HCT116 (cell line): ENCODE measurements at regions not wholly inside any gene's neighbourhood (a gene's known extent, or its start where the extent isn't known, plus 50 kb on each side); places are given as distances from the start of the nearest gene placed in this dataset.

Experiments used
- ATAC-seq: fragments of 200-7000 bp; cut with Tn5 transposase; 2 replicates; pipeline ENCODE4 v1.9.1; 2020; ENCODE audit warnings: mild to moderate bottlenecking, moderate library complexity
- BruUV-seq: library from RNA; stranded (reverse); fragments of 400-500 nt; replicated peaks from 2 replicates; lab custom pipeline; 2021; lab: Mats Ljungman, UMichigan
- CTCF ChIA-PET: fragments of 300-600 bp; sonication (Branson Sonifier 250); formaldehyde crosslinking; loops from one replicate; lab custom pipeline; 2021; ENCODE audit warnings: antibody characterized with exemption; lab: Charles Lee
- POLR2A ChIA-PET: fragments of 300-600, 350-600 bp; sonication (Branson Sonifier 250); formaldehyde crosslinking; loops from one replicate; lab custom pipeline; 2021; ENCODE audit warnings: antibody characterized with exemption; lab: Charles Lee
- RAD21 ChIA-PET, 2 experiments: fragments of 300-600 bp; sonication (Branson Sonifier 250); formaldehyde crosslinking; loops; one replicate each; lab custom pipeline; 2023; ENCODE audit warnings: low total read pairs in 2 of 2; ENCODE audit not compliant: uncharacterized antibody in 2 of 2, unreplicated experiment in 2 of 2, low non-redundant PET in 1 of 2; lab: Charles Lee
- DNase-seq: peaks from one replicate; pipeline ENCODE4 v3.0.0-alpha.2; 2010; ENCODE audit warnings: low read depth, low spot score
- H2AFZ ChIP-seq: fragments of 200-600 bp; shearing (Covaris generic), sonication (generic); 2 replicates; pipeline ENCODE4 v1.6.1; 2017; ENCODE audit warnings: low read depth, mixed run types, mixed read lengths, antibody characterized with exemption, low read length; ENCODE audit not compliant: poor library complexity, severe bottlenecking
- H3K27ac ChIP-seq: 2 replicates; pipeline ENCODE4 v1.5.1; 2012; ENCODE audit warnings: low read depth, low read length
- H3K27me3 ChIP-seq: fragments of 200-600 bp; sonication (generic); 2 replicates; pipeline ENCODE4 v1.6.1; 2016; ENCODE audit warnings: mixed run types, low read length, mixed read lengths; ENCODE audit not compliant: insufficient read depth
- H3K36me3 ChIP-seq, 2 experiments: fragments of 200-500 bp in 1 of 2; fragments of 200-600 bp in 1 of 2; sonication (Bioruptor generic) in 1 of 2; sonication (generic) in 1 of 2; 2 replicates each; pipeline versions ENCODE4 v1.5.1 to v1.6.1; 2014 to 2016; ENCODE audit warnings: low read length in 2 of 2, inconsistent platforms in 1 of 2, mixed read lengths in 1 of 2, mixed run types in 1 of 2; ENCODE audit not compliant: insufficient read depth in 2 of 2, control insufficient read depth in 1 of 2
- H3K4me1 ChIP-seq, 2 experiments: fragments of 200-600 bp in 1 of 2; sonication (generic) in 1 of 2; 2 replicates each; pipeline versions ENCODE4 v1.5.1 to v1.6.1; 2012 to 2017; ENCODE audit warnings: low read length in 2 of 2, inconsistent platforms in 1 of 2, mild to moderate bottlenecking in 1 of 2, mixed read lengths in 1 of 2, mixed run types in 1 of 2, moderate library complexity in 1 of 2; ENCODE audit not compliant: insufficient read depth in 2 of 2, control insufficient read depth in 1 of 2
- H3K4me2 ChIP-seq: fragments of 200-600 bp; sonication (generic); 2 replicates; pipeline ENCODE4 v1.6.1; 2017; ENCODE audit warnings: mixed run types, low read length, mixed read lengths
- H3K4me3 ChIP-seq, 2 experiments: fragments of 200-600 bp in 1 of 2; sonication (generic) in 1 of 2; replicated peaks in 1 of 2; 2 replicates each; pipeline ENCODE4 v1.5.1; 2011 to 2016; ENCODE audit warnings: low read length in 2 of 2, control low read depth in 1 of 2, low read depth in 1 of 2, mild to moderate bottlenecking in 1 of 2, mixed read lengths in 1 of 2, mixed run types in 1 of 2
- H3K79me2 ChIP-seq: fragments of 200-600 bp; sonication (generic); 2 replicates; pipeline ENCODE4 v1.6.1; 2017; ENCODE audit warnings: mild to moderate bottlenecking, mixed run types, low read length, moderate library complexity, mixed read lengths; ENCODE audit not compliant: insufficient read depth
- H3K9ac ChIP-seq: fragments of 200-600 bp; sonication (generic); 2 replicates; pipeline ENCODE4 v1.6.1; 2016; ENCODE audit warnings: low read length, mixed read lengths
- H3K9me2 ChIP-seq: fragments of 200-600 bp; sonication (generic), shearing (Covaris generic); 2 replicates; pipeline ENCODE4 v1.6.1; 2017; ENCODE audit warnings: mixed run types, mild to moderate bottlenecking, moderate library complexity; ENCODE audit not compliant: insufficient read depth
- H3K9me3 ChIP-seq, 2 experiments: fragments of 200-500 bp in 1 of 2; fragments of 200-600 bp in 1 of 2; sonication (Bioruptor generic) in 1 of 2; sonication (generic) in 1 of 2; 2 replicates each; pipeline ENCODE4 v1.6.1; 2014 to 2017; ENCODE audit warnings: low read length in 2 of 2, mixed read lengths in 2 of 2, inconsistent platforms in 1 of 2, low read depth in 1 of 2, mild to moderate bottlenecking in 1 of 2, mixed run types in 1 of 2, moderate library complexity in 1 of 2; ENCODE audit not compliant: control insufficient read depth in 1 of 2, insufficient read depth in 1 of 2
- H4K20me1 ChIP-seq: fragments of 200-600 bp; sonication (generic), shearing (Covaris generic); 2 replicates; pipeline ENCODE4 v1.6.1; 2017; ENCODE audit warnings: mixed run types, mild to moderate bottlenecking, moderate library complexity; ENCODE audit not compliant: insufficient read depth
- CBX3 ChIP-seq: IDR thresholded peaks from 2 replicates; pipeline ENCODE4 v1.6.1; 2012; ENCODE audit warnings: low read depth
- CEBPB ChIP-seq: IDR thresholded peaks from 2 replicates; pipeline ENCODE4 v1.6.1; 2012; ENCODE audit warnings: low read depth
- EGR1 ChIP-seq: IDR thresholded peaks from 2 replicates; pipeline ENCODE4 v1.6.1; 2012; ENCODE audit warnings: low read depth
- ELF1 ChIP-seq: IDR thresholded peaks from 2 replicates; pipeline ENCODE4 v1.6.1; 2012; ENCODE audit warnings: low read depth, borderline replicate concordance
- EZH2 ChIP-seq: fragments of 200-600 bp; sonication (generic); IDR thresholded peaks from 2 replicates; pipeline ENCODE4 v1.6.1; 2017; ENCODE audit warnings: antibody characterized with exemption, mixed run types
- POLR2A ChIP-seq: IDR thresholded peaks from 2 replicates; pipeline ENCODE4 v1.7.0; 2011; ENCODE audit warnings: borderline replicate concordance; ENCODE audit not compliant: insufficient read depth, insufficient read length; ENCODE audit errors: extremely low read depth
- RAD21 ChIP-seq: IDR thresholded peaks from 2 replicates; pipeline ENCODE4 v1.6.1; 2012; ENCODE audit warnings: low read depth, mild to moderate bottlenecking
- SP1 ChIP-seq: IDR thresholded peaks from 2 replicates; pipeline ENCODE4 v1.6.1; 2012; ENCODE audit warnings: low read depth
- SRF ChIP-seq: IDR thresholded peaks from 2 replicates; pipeline ENCODE4 v1.6.1; 2012; ENCODE audit warnings: low read depth
- TCF7L2 ChIP-seq: IDR thresholded peaks from 2 replicates; pipeline ENCODE4 v1.7.0; 2011; ENCODE audit warnings: borderline replicate concordance, inconsistent platforms; ENCODE audit not compliant: insufficient read depth, insufficient read length; ENCODE audit errors: extremely low read depth
- ZFX ChIP-seq: fragments of 450-650 bp; IDR thresholded peaks from 2 replicates; pipeline ENCODE4 v1.6.1; 2017
- ZNF274 ChIP-seq: fragments of 200-500 bp; sonication (Bioruptor generic); IDR thresholded peaks from 2 replicates; pipeline ENCODE4 v1.6.1; 2014; ENCODE audit warnings: mild to moderate bottlenecking, low read depth, low read length, inconsistent platforms
- intact Hi-C: fragments of 100-400 bp; cut with micrococcal nuclease; formaldehyde crosslinking; loops from 2 replicates; pipeline ENCODE4 v1.10.0; 2022
- TF ChIP-seq, protein P1 (sequence below): IDR thresholded peaks from 2 replicates; pipeline ENCODE4 v1.6.1; 2012; ENCODE audit warnings: low read depth
- TF ChIP-seq, protein P2 (sequence below): IDR thresholded peaks from 2 replicates; pipeline ENCODE4 v1.6.1; 2012

DNA sequence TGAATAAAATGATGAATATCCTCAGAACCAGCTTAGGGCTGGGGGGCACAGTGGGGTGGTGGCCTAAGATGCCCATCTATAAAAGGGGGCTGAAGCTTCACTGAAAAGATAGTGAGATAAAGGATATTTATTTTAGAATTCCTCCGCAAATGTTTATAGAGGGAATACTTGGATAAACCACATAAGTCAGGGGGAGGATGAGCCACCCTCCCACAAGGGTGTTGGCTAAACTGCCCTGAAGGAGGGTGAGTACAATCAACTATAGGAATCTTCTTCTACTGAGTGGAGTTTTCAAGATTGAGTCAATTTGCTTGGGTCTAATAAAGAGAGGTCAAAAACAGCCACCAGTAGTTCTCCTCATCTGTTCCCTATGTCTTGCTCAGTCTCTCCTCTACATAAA, 114.5 kb upstream of the TANK start:
- POLR2A ChIA-PET = no interaction called here
- Histone ChIP-seq H3K27ac (no peak overlapping the region), H3K36me3 (no peaks in the 10 kb centered on the region), H3K9me2 (no peaks in the 10 kb centered on the region), H2AFZ (no peak overlapping the region), H3K4me1 (no peaks in the 10 kb centered on the region), H3K9me3 (no peaks in the 10 kb centered on the region), H3K4me2 (no peak overlapping the region), H4K20me1 (no peaks in the 10 kb centered on the region), H3K9ac (no peak overlapping the region), H3K27me3 (no peaks in the 10 kb centered on the region), H3K4me3 (no peak overlapping the region), H3K79me2 (no peaks in the 10 kb centered on the region)
- BruUV-seq = no TSS peak
- no peak for DNase-seq
- RAD21 ChIA-PET = no interaction called here
- CTCF ChIA-PET = no interaction called here
- intact Hi-C loops = no loop called here
- ATAC-seq = no peak
- no peak for TF ChIP-seq EGR1
- no peak for TF ChIP-seq ELF1
- TF ChIP-seq EZH2 = no peak
- TF ChIP-seq ZNF274 = no peak
- no peak for TF ChIP-seq CBX3
- TF ChIP-seq SRF = no peak
- TF ChIP-seq POLR2A = no peak
- TF ChIP-seq, protein P1, sequence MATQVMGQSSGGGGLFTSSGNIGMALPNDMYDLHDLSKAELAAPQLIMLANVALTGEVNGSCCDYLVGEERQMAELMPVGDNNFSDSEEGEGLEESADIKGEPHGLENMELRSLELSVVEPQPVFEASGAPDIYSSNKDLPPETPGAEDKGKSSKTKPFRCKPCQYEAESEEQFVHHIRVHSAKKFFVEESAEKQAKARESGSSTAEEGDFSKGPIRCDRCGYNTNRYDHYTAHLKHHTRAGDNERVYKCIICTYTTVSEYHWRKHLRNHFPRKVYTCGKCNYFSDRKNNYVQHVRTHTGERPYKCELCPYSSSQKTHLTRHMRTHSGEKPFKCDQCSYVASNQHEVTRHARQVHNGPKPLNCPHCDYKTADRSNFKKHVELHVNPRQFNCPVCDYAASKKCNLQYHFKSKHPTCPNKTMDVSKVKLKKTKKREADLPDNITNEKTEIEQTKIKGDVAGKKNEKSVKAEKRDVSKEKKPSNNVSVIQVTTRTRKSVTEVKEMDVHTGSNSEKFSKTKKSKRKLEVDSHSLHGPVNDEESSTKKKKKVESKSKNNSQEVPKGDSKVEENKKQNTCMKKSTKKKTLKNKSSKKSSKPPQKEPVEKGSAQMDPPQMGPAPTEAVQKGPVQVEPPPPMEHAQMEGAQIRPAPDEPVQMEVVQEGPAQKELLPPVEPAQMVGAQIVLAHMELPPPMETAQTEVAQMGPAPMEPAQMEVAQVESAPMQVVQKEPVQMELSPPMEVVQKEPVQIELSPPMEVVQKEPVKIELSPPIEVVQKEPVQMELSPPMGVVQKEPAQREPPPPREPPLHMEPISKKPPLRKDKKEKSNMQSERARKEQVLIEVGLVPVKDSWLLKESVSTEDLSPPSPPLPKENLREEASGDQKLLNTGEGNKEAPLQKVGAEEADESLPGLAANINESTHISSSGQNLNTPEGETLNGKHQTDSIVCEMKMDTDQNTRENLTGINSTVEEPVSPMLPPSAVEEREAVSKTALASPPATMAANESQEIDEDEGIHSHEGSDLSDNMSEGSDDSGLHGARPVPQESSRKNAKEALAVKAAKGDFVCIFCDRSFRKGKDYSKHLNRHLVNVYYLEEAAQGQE = no peak
- TF ChIP-seq ZFX = no peak
- no peak for TF ChIP-seq TCF7L2
- no peak for TF ChIP-seq CEBPB
- TF ChIP-seq SP1 = no peak
- TF ChIP-seq RAD21 = no peak
- TF ChIP-seq, protein P2, sequence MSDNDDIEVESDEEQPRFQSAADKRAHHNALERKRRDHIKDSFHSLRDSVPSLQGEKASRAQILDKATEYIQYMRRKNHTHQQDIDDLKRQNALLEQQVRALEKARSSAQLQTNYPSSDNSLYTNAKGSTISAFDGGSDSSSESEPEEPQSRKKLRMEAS = no peak
